ENCODE measurements at regions not wholly inside any gene's neighbourhood (a gene's known extent, or its start where the extent isn't known, plus 50 kb on each side); places are given as distances from the start of the nearest gene placed in this dataset.

DNA sequence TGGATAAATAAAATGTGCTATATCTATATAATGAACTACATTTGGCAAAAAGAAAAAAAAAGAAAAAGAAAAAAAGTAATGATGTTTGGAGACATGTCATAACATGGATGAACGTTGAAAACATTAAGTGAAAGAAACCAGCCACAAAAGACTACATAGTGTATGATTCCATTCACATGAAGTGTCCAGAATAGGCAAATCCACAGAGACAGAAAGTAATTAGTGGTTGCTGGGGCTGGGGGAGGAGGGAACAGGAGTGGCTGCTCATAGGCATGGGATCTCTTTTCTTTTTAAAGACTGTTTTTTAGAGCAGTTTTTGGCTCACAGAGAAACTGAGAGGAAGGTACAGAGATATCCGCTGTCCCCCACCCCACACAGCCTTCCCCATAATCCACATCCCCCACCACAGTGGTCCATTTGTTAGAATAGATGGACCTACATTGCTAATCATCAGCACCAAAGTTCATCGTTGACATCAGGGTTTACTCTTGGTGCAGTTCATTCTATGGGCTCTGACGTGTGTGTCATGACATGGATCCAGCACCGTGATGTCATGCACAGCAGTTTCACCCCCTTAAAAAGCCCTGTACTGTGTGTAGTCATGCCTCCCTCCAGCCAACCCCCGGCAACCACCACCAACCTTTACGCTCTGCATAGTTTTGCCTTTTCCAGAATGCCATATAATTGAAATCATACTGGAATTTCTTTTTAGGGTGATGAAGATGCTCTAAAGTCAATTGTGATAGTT, 240.9 kb upstream of the RREB1 start:
- ATAC-seq = no peak
- Histone ChIP-seq H3K4me1 (no peaks in the 10 kb centered on the region), H3K27me3 (no peaks in the 10 kb centered on the region), H3K9me3 (no peaks in the 10 kb centered on the region), H3K4me3 (no peak overlapping the region), H3K36me3 (replicated peaks in 1 of 2; ENCODE audit: insufficient read depth in 1 of 2, low read depth in 2 of 2) (no peaks in the 10 kb centered on the region), H3K27ac (no peak overlapping the region)
- TF ChIP-seq, protein P1, sequence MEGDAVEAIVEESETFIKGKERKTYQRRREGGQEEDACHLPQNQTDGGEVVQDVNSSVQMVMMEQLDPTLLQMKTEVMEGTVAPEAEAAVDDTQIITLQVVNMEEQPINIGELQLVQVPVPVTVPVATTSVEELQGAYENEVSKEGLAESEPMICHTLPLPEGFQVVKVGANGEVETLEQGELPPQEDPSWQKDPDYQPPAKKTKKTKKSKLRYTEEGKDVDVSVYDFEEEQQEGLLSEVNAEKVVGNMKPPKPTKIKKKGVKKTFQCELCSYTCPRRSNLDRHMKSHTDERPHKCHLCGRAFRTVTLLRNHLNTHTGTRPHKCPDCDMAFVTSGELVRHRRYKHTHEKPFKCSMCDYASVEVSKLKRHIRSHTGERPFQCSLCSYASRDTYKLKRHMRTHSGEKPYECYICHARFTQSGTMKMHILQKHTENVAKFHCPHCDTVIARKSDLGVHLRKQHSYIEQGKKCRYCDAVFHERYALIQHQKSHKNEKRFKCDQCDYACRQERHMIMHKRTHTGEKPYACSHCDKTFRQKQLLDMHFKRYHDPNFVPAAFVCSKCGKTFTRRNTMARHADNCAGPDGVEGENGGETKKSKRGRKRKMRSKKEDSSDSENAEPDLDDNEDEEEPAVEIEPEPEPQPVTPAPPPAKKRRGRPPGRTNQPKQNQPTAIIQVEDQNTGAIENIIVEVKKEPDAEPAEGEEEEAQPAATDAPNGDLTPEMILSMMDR (IDR thresholded peaks at IDR 0.05) = no peak
- TF ChIP-seq POLR2A (IDR thresholded peaks at IDR 0.05) = no peak
- intact Hi-C loops (cut with DNase I) = no loop called here
- WGBS, 2 donors = 77 to 82% methylated on average over 7 of the region's 7 CpGs
- DNase-seq = no peak

DNA sequence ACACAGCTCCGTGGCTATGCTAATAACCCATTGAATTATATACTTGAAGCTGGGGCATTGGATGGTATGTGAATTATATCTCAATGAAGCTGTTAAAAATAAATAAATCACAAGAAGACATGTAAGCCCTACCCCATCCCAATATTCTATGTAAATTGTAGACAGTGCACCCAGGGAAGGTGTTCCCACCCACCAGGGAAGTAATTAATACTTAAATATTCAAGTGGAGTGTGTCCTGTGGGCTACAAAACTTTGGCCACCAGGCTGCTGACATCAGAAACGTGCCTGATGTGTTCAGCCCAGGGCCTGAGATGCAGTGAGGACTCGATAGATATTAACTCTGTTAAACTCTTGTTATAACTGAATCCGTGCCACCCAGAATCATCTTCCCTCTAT, 240.4 kb upstream of the RREB1 start:
- H3K9me3 ChIP-seq = no peaks in the 10 kb centered on the region
- 75 to 80% methylated on average over 4 of the region's 4 CpGs for WGBS, 2 donors

DNA sequence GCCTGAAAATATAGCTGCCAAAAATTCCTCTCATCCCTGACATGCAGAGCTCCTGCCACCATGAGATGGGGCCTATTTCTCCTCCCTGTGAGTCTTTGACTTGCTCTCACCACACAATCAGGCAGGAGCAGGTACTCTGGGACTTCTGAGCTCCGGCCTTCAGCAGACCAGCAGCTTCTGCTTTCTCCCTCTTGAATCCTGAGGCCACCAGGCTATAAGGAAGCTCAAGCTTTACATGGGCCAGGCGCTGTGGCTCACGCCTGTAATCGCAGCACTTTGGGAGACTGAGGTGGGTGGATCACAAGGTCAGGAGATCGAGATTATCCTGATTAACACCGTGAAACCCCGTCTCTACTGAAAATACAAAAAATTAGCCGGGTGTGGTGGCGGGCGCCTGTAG, 238.7 kb upstream of the RREB1 start:
- Histone ChIP-seq H3K9me3 (no peaks in the 10 kb centered on the region), H3K4me3 (no peak overlapping the region), H3K27me3 (no peaks in the 10 kb centered on the region), H3K36me3 (replicated peaks in 1 of 2; ENCODE audit: insufficient read depth in 1 of 2, low read depth in 2 of 2) (no peaks in the 10 kb centered on the region), H3K27ac (no peak overlapping the region), H3K4me1 (no peaks in the 10 kb centered on the region)
- TF ChIP-seq, protein P1 (IDR thresholded peaks at IDR 0.05) = no peak
- WGBS, 2 donors = 86 to 91% methylated on average over 10 of the region's 10 CpGs
- DNase-seq (no peak), ATAC-seq (no peak)
- intact Hi-C loops (cut with DNase I) = no loop called here

More for the DNA sequence above, 240.4 kb upstream of the RREB1 start:
- no peak overlapping the region for H3K4me3 ChIP-seq
- no peaks in the 10 kb centered on the region for H3K27me3 ChIP-seq
- no peak overlapping the region for H3K27ac ChIP-seq
- DNase-seq = no peak
- no peak for ATAC-seq
- no peaks in the 10 kb centered on the region for H3K4me1 ChIP-seq
- intact Hi-C loops (cut with DNase I) = no loop called here
- no peak for TF ChIP-seq POLR2A (IDR thresholded peaks at IDR 0.05)
- TF ChIP-seq, protein P1 (IDR thresholded peaks at IDR 0.05) = no peak
- no peaks in the 10 kb centered on the region for H3K36me3 ChIP-seq (replicated peaks in 1 of 2; ENCODE audit: insufficient read depth in 1 of 2, low read depth in 2 of 2)

DNA sequence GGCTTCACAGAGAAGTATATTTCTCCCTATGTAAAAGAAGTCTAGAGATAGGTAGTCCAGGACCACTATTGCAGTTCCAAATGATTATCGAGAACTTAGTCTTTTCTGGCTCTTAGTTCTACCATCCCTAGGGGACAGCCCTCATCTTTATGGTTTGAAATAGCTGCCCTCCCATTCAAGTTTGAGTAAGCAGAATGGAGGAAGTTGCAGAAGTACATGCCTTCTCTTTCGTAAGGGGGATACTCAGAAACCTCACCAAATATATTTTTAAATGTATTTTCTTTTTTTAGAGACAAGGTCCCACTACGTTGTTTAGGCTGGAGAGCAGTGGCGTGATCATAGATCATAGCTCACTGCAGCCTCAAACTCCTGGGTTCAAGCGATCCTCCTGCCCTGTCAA, 236.8 kb upstream of the RREB1 start:
- intact Hi-C loops (cut with DNase I) = no loop called here
- no peaks in the 10 kb centered on the region for H3K36me3 ChIP-seq (replicated peaks in 1 of 2; ENCODE audit: insufficient read depth in 1 of 2, low read depth in 2 of 2)
- no peaks in the 10 kb centered on the region for H3K9me3 ChIP-seq
- ATAC-seq (no peak), DNase-seq (no peak)
- no peaks in the 10 kb centered on the region for H3K4me1 ChIP-seq
- H3K27ac ChIP-seq = no peak overlapping the region
- WGBS, 2 donors = 83 to 93% methylated on average over 5 of the region's 5 CpGs
- no peaks in the 10 kb centered on the region for H3K27me3 ChIP-seq
- TF ChIP-seq POLR2A (IDR thresholded peaks at IDR 0.05) = no peak
- TF ChIP-seq, protein P1 (IDR thresholded peaks at IDR 0.05) = no peak
- H3K4me3 ChIP-seq = no peak overlapping the region

All from body of pancreas (tissue), 4 donors.